Keratinocyte (primary cell): ENCODE measurements at regions not wholly inside any gene's neighbourhood (a gene's known extent, or its start where the extent isn't known, plus 50 kb on each side); places are given as distances from the start of the nearest gene placed in this dataset.

Experiments
- DNase-seq: peaks from one replicate; pipeline ENCODE4 v3.0.0-alpha.2; 2011; ENCODE audit warnings: low read depth, missing footprints, low spot score
- FAIRE-seq: peaks from 2 replicates; lab custom pipeline; 2011; peaks lifted over from hg19 to GRCh38; lab: Jason Lieb, UNC
- H2AFZ ChIP-seq: 2 replicates; pipeline ENCODE4 v1.6.0; 2012; ENCODE audit warnings: low read length, control low read depth, inconsistent platforms; ENCODE audit not compliant: control insufficient read depth
- H3K27ac ChIP-seq: 2 replicates; pipeline ENCODE4 v1.5.1; 2011; ENCODE audit warnings: low read length; ENCODE audit not compliant: control insufficient read depth, insufficient read depth
- H3K27me3 ChIP-seq: 3 replicates; pipeline ENCODE4 v1.6.0; 2011; ENCODE audit warnings: low read length; ENCODE audit not compliant: control insufficient read depth, insufficient read depth; ENCODE audit errors: extremely low read depth
- H3K36me3 ChIP-seq, 2 experiments: 2 replicates in 1 of 2; 3 replicates in 1 of 2; pipeline ENCODE4 v1.5.1; 2011; ENCODE audit warnings: low read length in 2 of 2, mild to moderate bottlenecking in 1 of 2; ENCODE audit not compliant: control insufficient read depth in 2 of 2, insufficient read depth in 2 of 2; ENCODE audit errors: extremely low read depth in 1 of 2
- H3K4me1 ChIP-seq: 3 replicates; pipeline ENCODE4 v1.5.1; 2011; ENCODE audit warnings: low read length; ENCODE audit not compliant: control insufficient read depth, insufficient read depth; ENCODE audit errors: extremely low read depth
- H3K4me2 ChIP-seq: 3 replicates; pipeline ENCODE4 v1.6.0; 2011; ENCODE audit warnings: low read depth, low read length; ENCODE audit not compliant: control insufficient read depth, insufficient read depth; ENCODE audit errors: extremely low read depth
- H3K4me3 ChIP-seq, 3 experiments: fragments of 200-600 bp in 1 of 3; sonication (generic) in 1 of 3; 2 replicates in 2 of 3; 3 replicates in 1 of 3; pipeline ENCODE4 v1.5.1; 2011 to 2016; ENCODE audit warnings: low read length in 3 of 3, mild to moderate bottlenecking in 3 of 3, control low read depth in 2 of 3, inconsistent platforms in 1 of 3, low read depth in 1 of 3, mixed read lengths in 1 of 3, mixed run types in 1 of 3, moderate library complexity in 1 of 3; ENCODE audit not compliant: control insufficient read depth in 2 of 3, insufficient read depth in 2 of 3; ENCODE audit errors: extremely low read depth in 1 of 3
- H3K79me2 ChIP-seq: 2 replicates; pipeline ENCODE4 v1.6.0; 2012; ENCODE audit warnings: low read length; ENCODE audit not compliant: control insufficient read depth, insufficient read depth
- H3K9ac ChIP-seq: 3 replicates; pipeline ENCODE4 v1.6.0; 2011; ENCODE audit warnings: low read length; ENCODE audit not compliant: control insufficient read depth, insufficient read depth; ENCODE audit errors: extremely low read depth
- H3K9me1 ChIP-seq: 3 replicates; pipeline ENCODE4 v1.6.0; 2011; ENCODE audit warnings: low read length; ENCODE audit not compliant: control insufficient read depth, insufficient read depth; ENCODE audit errors: extremely low read depth
- H3K9me3 ChIP-seq: 2 replicates; pipeline ENCODE4 v1.5.1; 2012; ENCODE audit warnings: low read depth, low read length; ENCODE audit not compliant: control insufficient read depth
- H4K20me1 ChIP-seq: 3 replicates; pipeline ENCODE4 v1.6.0; 2011; ENCODE audit warnings: low read length; ENCODE audit not compliant: control insufficient read depth, insufficient read depth; ENCODE audit errors: extremely low read depth
- EZH2 ChIP-seq: IDR thresholded peaks from one replicate; pipeline ENCODE4 v1.6.1; 2012; ENCODE audit warnings: inconsistent platforms, mild to moderate bottlenecking, low read length, moderate library complexity
- dilution Hi-C: fragments of 300-500 bp; cut with MboI; formaldehyde crosslinking; loops from one replicate; pipeline ENCODE4 v1.7.0; 2020; ENCODE audit warnings: low sequenced_read_pairs; ENCODE audit not compliant: extremely low pct_ligation_motif_present
- TF ChIP-seq, protein P1 (sequence below), 3 experiments: IDR thresholded peaks in 1 of 3; conservative IDR thresholded peaks in 1 of 3; optimal IDR thresholded peaks in 1 of 3; 2 replicates in 2 of 3; 3 replicates in 1 of 3; pipeline versions ENCODE3 to v1.5.1; 2011; ENCODE audit warnings: low read length in 3 of 3, mild to moderate bottlenecking in 3 of 3, moderate library complexity in 2 of 3, control low read depth in 1 of 3, inconsistent platforms in 1 of 3; ENCODE audit not compliant: insufficient read depth in 2 of 3; ENCODE audit errors: extremely low read depth in 1 of 3

DNA sequence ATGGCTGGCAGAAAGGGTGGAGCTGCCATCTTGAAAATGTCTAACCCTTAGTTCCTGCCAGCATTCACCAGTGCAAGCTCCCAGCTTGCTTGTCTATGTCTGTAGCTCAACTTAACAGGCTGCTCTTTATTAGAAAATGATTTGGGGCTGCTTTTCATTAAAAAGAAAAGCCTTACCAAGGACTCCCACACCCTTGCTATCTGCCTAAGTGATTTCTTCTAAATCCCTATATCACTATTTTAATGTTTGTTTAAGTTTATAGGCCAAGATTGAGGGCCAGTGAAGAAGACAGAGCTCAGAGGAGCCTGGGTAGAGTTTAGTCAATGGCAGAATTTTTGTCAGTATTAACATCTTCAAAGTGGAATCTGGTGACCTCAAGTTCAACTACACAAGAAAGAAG is 336.8 kb upstream of the CHRM3 start:
- dilution Hi-C loops = no loop called here
- no peak overlapping the region for H3K4me2 ChIP-seq
- H3K27me3 ChIP-seq = no peaks in the 10 kb centered on the region
- no peaks in the 10 kb centered on the region for H3K9me1 ChIP-seq
- no peak overlapping the region for H2AFZ ChIP-seq
- no peaks in the 10 kb centered on the region for H3K4me1 ChIP-seq
- H3K4me3 ChIP-seq = no peak overlapping the region
- FAIRE-seq (no peak), DNase-seq (no peak)
- H4K20me1 ChIP-seq = no peaks in the 10 kb centered on the region
- H3K36me3 ChIP-seq = no peaks in the 10 kb centered on the region
- H3K9ac ChIP-seq = no peak overlapping the region
- no peaks in the 10 kb centered on the region for H3K79me2 ChIP-seq
- H3K9me3 ChIP-seq = no peaks in the 10 kb centered on the region
- H3K27ac ChIP-seq = no peak overlapping the region
- TF ChIP-seq, protein P1, sequence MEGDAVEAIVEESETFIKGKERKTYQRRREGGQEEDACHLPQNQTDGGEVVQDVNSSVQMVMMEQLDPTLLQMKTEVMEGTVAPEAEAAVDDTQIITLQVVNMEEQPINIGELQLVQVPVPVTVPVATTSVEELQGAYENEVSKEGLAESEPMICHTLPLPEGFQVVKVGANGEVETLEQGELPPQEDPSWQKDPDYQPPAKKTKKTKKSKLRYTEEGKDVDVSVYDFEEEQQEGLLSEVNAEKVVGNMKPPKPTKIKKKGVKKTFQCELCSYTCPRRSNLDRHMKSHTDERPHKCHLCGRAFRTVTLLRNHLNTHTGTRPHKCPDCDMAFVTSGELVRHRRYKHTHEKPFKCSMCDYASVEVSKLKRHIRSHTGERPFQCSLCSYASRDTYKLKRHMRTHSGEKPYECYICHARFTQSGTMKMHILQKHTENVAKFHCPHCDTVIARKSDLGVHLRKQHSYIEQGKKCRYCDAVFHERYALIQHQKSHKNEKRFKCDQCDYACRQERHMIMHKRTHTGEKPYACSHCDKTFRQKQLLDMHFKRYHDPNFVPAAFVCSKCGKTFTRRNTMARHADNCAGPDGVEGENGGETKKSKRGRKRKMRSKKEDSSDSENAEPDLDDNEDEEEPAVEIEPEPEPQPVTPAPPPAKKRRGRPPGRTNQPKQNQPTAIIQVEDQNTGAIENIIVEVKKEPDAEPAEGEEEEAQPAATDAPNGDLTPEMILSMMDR (optimal IDR thresholded peaks at IDR 0.05 in 1 of 3, IDR thresholded peaks at IDR 0.05 in 1 of 3, conservative IDR thresholded peaks at IDR 0.05 in 1 of 3; ENCODE audit: extremely low read depth in 1 of 3, insufficient read depth in 2 of 3, low read length in 3 of 3) = no peak
- TF ChIP-seq EZH2 = no peak

- no peak overlapping the region for H2AFZ ChIP-seq
- H3K79me2 ChIP-seq = no peaks in the 10 kb centered on the region
- dilution Hi-C loops = no loop called here
- FAIRE-seq (no peak), DNase-seq (no peak)
- H3K4me3 ChIP-seq = no peak overlapping the region
- no peaks in the 10 kb centered on the region for H3K27me3 ChIP-seq
- H3K4me1 ChIP-seq = no peaks in the 10 kb centered on the region
- H3K4me2 ChIP-seq = no peak overlapping the region
- no peaks in the 10 kb centered on the region for H3K9me1 ChIP-seq
- H4K20me1 ChIP-seq = no peaks in the 10 kb centered on the region
- no peaks in the 10 kb centered on the region for H3K36me3 ChIP-seq
- no peak overlapping the region for H3K27ac ChIP-seq
- H3K9me3 ChIP-seq = no peaks in the 10 kb centered on the region
- TF ChIP-seq, protein P1 (optimal IDR thresholded peaks at IDR 0.05 in 1 of 3, IDR thresholded peaks at IDR 0.05 in 1 of 3, conservative IDR thresholded peaks at IDR 0.05 in 1 of 3; ENCODE audit: extremely low read depth in 1 of 3, insufficient read depth in 2 of 3, low read length in 3 of 3) = no peak
- TF ChIP-seq EZH2 = no peak
- no peak overlapping the region for H3K9ac ChIP-seq
These were observed 341.5 kb upstream of the CHRM3 start for GRCh38 chr1:239044829-239045228.
